ENCODE measurements at regions not wholly inside any gene's neighbourhood (a gene's known extent, or its start where the extent isn't known, plus 50 kb on each side); places are given as distances from the start of the nearest gene placed in this dataset.

DNA sequence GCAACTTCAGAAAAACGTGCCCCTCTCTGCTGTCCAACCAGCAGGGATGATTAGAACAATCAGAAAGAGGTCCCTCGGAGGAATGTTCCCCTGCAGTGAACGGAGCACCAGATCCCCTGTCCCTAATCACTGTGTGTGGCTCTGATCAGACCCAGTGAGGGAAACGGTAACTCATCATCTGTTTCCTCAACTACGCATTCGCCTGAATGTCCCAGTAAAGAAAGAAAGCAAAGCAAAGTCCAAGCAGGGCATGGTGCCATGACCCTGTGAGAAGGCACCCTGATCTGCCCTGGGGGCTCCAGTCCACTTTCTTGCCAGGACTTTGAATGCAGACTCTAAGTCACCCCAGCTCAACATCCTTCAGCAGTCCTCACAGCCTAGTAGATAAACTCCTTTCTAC is 149.2 kb downstream of the LY86 start:
- no peak for DNase-seq (ENCODE audit: low spot score in 2 of 2, unreplicated experiment in 2 of 2)
- Mint-ChIP-seq H3K27me3 (ENCODE audit: low read depth) (no peaks in the 10 kb centered on the region), H3K36me3 (no peaks in the 10 kb centered on the region), H3K9me3 (no peaks in the 10 kb centered on the region), H3K27ac (no peak overlapping the region), H3K4me3 (peak overlapping the region; percentile 65), H3K4me1 (peaks cover 11% of the 10 kb centered on the region)
- no peak for TF ChIP-seq CTCF (IDR thresholded peaks at IDR 0.05; ENCODE audit: unreplicated experiment)

DNA sequence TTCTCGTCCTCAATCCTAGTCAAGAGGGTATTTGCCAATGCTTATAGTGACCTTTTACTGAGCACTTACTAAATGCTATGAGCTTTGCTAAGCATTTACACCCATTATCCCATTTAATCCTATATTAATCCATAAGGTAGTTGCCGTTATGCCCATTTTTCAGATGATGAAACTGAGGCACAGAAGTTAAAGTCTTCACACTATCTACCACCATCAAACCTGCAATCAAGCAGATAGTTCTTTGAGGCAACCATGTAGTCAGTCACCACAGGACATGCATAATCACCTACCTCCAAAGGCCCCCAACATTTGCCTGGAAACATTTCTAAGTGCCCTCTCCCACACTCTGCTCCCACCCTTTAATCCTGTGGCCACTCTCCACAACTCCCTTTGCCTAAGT is 149.6 kb downstream of the LY86 start:
- no peak overlapping the region for H3K4me3 Mint-ChIP-seq
- H3K4me1 Mint-ChIP-seq, result peaks cover 11% of the 10 kb centered on the region
- H3K9me3 Mint-ChIP-seq, result no peaks in the 10 kb centered on the region
- H3K36me3 Mint-ChIP-seq, result no peaks in the 10 kb centered on the region
- no peak for TF ChIP-seq CTCF (IDR thresholded peaks at IDR 0.05; ENCODE audit: unreplicated experiment)
- no peak overlapping the region for H3K27ac Mint-ChIP-seq
- H3K27me3 Mint-ChIP-seq (ENCODE audit: low read depth), result no peaks in the 10 kb centered on the region
- no peak for DNase-seq (ENCODE audit: low spot score in 2 of 2, unreplicated experiment in 2 of 2)

- H3K27me3 Mint-ChIP-seq (ENCODE audit: low read depth), result no peaks in the 10 kb centered on the region
- DNase-seq (ENCODE audit: low spot score in 2 of 2, unreplicated experiment in 2 of 2), result no peak
- no peak overlapping the region for H3K27ac Mint-ChIP-seq
- H3K9me3 Mint-ChIP-seq, result no peaks in the 10 kb centered on the region
- H3K36me3 Mint-ChIP-seq, result no peaks in the 10 kb centered on the region
- no peak for TF ChIP-seq CTCF (IDR thresholded peaks at IDR 0.05; ENCODE audit: unreplicated experiment)
- H3K4me3 Mint-ChIP-seq, result no peak overlapping the region
- peaks cover 11% of the 10 kb centered on the region for H3K4me1 Mint-ChIP-seq
These were observed 150.6 kb downstream of the LY86 start for GRCh38 chr6:6738922-6739716.

GRCh38 chr6:6740595-6740994 is 152.1 kb downstream of the LY86 start:
- TF ChIP-seq CTCF (IDR thresholded peaks at IDR 0.05; ENCODE audit: unreplicated experiment), result no peak
- no peak overlapping the region for H3K27ac Mint-ChIP-seq
- H3K4me1 Mint-ChIP-seq, result peaks cover 8% of the 10 kb centered on the region
- DNase-seq (ENCODE audit: low spot score in 2 of 2, unreplicated experiment in 2 of 2), result no peak
- peaks cover 5% of the 10 kb centered on the region for H3K9me3 Mint-ChIP-seq
- H3K4me3 Mint-ChIP-seq, result no peak overlapping the region
- H3K27me3 Mint-ChIP-seq (ENCODE audit: low read depth), result no peaks in the 10 kb centered on the region
- no peaks in the 10 kb centered on the region for H3K36me3 Mint-ChIP-seq

DNA sequence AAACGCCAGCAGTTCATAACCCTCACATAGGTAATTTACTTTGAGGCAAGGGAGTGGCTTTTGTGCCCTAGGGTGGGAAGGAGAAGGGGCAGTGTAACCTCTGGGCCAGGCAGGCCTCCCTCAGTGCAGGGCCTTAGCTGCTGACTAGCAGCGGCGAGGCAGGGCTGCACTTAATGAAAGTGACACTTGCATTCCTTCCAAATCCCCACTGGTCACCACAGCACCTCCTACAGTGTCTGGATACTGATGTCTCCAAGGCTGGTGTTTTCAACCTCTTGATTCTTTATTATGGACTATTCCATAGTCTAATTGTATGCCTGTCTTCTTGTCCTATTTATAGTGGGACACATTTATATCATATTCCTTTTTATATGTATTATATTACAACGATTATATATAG is 152.7 kb downstream of the LY86 start:
- H3K27ac Mint-ChIP-seq, result no peak overlapping the region
- no peak overlapping the region for H3K4me3 Mint-ChIP-seq
- DNase-seq (ENCODE audit: low spot score in 2 of 2, unreplicated experiment in 2 of 2), result no peak
- no peak for TF ChIP-seq CTCF (IDR thresholded peaks at IDR 0.05; ENCODE audit: unreplicated experiment)
- peaks cover 5% of the 10 kb centered on the region for H3K9me3 Mint-ChIP-seq
- no peaks in the 10 kb centered on the region for H3K36me3 Mint-ChIP-seq
- H3K27me3 Mint-ChIP-seq (ENCODE audit: low read depth), result peaks cover under 1% of the 10 kb centered on the region
- peaks cover 8% of the 10 kb centered on the region for H3K4me1 Mint-ChIP-seq
